ENCODE measurements at regions not wholly inside any gene's neighbourhood (a gene's known extent, or its start where the extent isn't known, plus 50 kb on each side); places are given as distances from the start of the nearest gene placed in this dataset.
"Not testable (repeated sequence)": the region's sequence is repeated elsewhere in the genome, so short reads cannot be mapped to it uniquely, and the experiment has no call there.

- Histone ChIP-seq H3K36me3 (ENCODE audit: insufficient read depth, low read length) (no peaks in the 10 kb centered on the region), H3K4me3 (ENCODE audit: low read length) (no peak overlapping the region), H3K9me3 (ENCODE audit: low read length) (no peaks in the 10 kb centered on the region), H3K27me3 (ENCODE audit: insufficient read depth, low read length, poor library complexity, severe bottlenecking) (no peaks in the 10 kb centered on the region), H3K27ac (ENCODE audit: low read depth, low read length) (no peak overlapping the region), H3K4me1 (ENCODE audit: insufficient read depth, low read length) (no peaks in the 10 kb centered on the region)
- POLR2A ChIA-PET, result no interaction called here
- no peak for DNase-seq
- H3K4me3 Mint-ChIP-seq, result no peak overlapping the region
- CTCF ChIA-PET, result no interaction called here
- no peaks in the 10 kb centered on the region for H3K36me3 Mint-ChIP-seq
- H3K4me1 Mint-ChIP-seq, result peaks cover 7 to 11% (median 9%) of the 10 kb centered on the region in 3 donors
- no peaks in the 10 kb centered on the region for H3K9me3 Mint-ChIP-seq
- no peak overlapping the region for H3K27ac Mint-ChIP-seq
- H3K27me3 Mint-ChIP-seq, result peaks cover 3 to 4% of the 10 kb centered on the region in 2 donors
These were observed 70.4 kb upstream of the PTPN1 start for GRCh38 chr20:50439539-50440453.

GRCh38 chr20:50442512-50442911, 67.7 kb upstream of the PTPN1 start:
- H3K27ac ChIP-seq (ENCODE audit: low read depth, low read length), result no peak overlapping the region
- CTCF ChIA-PET, result no interaction called here
- POLR2A ChIA-PET, result no interaction called here

GRCh38 chr20:50445354-50446151, 64.6 kb upstream of the PTPN1 start:
- H3K4me1 Mint-ChIP-seq, result peaks cover 7 to 13% (median 8%) of the 10 kb centered on the region in 3 donors
- H3K9me3 Mint-ChIP-seq, result peaks cover 0 to 5% (median 0%) of the 10 kb centered on the region in 5 donors
- peak overlapping the region in 1 of 8 donors; percentile 12 for H3K27ac Mint-ChIP-seq
- H3K36me3 Mint-ChIP-seq, result no peaks in the 10 kb centered on the region
- no peak overlapping the region for H3K4me3 Mint-ChIP-seq
- no peak overlapping the region for H3K27ac ChIP-seq (ENCODE audit: low read depth, low read length)
- peaks cover 2% of the 10 kb centered on the region for H3K27me3 ChIP-seq (ENCODE audit: insufficient read depth, low read length, poor library complexity, severe bottlenecking)
- CTCF ChIA-PET, result no interaction called here
- H3K36me3 ChIP-seq (ENCODE audit: insufficient read depth, low read length), result no peaks in the 10 kb centered on the region
- peaks cover 15 to 34% of the 10 kb centered on the region in 2 donors for H3K27me3 Mint-ChIP-seq
- DNase-seq, result no peak
- H3K9me3 ChIP-seq (ENCODE audit: low read length), result no peaks in the 10 kb centered on the region
- POLR2A ChIA-PET, result no interaction called here
- H3K4me1 ChIP-seq (ENCODE audit: insufficient read depth, low read length), result peaks cover 1% of the 10 kb centered on the region
- H3K4me3 ChIP-seq (ENCODE audit: low read length), result no peak overlapping the region

More at GRCh38 chr20:50442512-50442911, 67.7 kb upstream of the PTPN1 start:
- peaks cover 7 to 11% (median 9%) of the 10 kb centered on the region in 3 donors for H3K4me1 Mint-ChIP-seq
- no peak overlapping the region for H3K4me3 ChIP-seq (ENCODE audit: low read length)
- H3K9me3 Mint-ChIP-seq, result peaks cover 0 to 2% (median 0%) of the 10 kb centered on the region in 5 donors
- H3K36me3 Mint-ChIP-seq, result no peaks in the 10 kb centered on the region
- no peaks in the 10 kb centered on the region for H3K27me3 ChIP-seq (ENCODE audit: insufficient read depth, low read length, poor library complexity, severe bottlenecking)
- peak overlapping the region in 1 of 8 donors; percentile 57 for H3K27ac Mint-ChIP-seq
- DNase-seq, result no peak
- no peaks in the 10 kb centered on the region for H3K9me3 ChIP-seq (ENCODE audit: low read length)
- no peaks in the 10 kb centered on the region for H3K36me3 ChIP-seq (ENCODE audit: insufficient read depth, low read length)
- H3K4me1 ChIP-seq (ENCODE audit: insufficient read depth, low read length), result no peaks in the 10 kb centered on the region
- no peak overlapping the region for H3K4me3 Mint-ChIP-seq
- H3K27me3 Mint-ChIP-seq, result peaks cover 12 to 15% of the 10 kb centered on the region in 2 donors

- peaks cover 9 to 13% (median 10%) of the 10 kb centered on the region in 3 donors for H3K4me1 Mint-ChIP-seq
- CTCF ChIA-PET, result interaction anchor here (1.7 kb wide), 1 partner anchor 17 kb away, joined by 4 read pairs; no protein-coding TSS in a partner anchor
- no peaks in the 10 kb centered on the region for H3K36me3 Mint-ChIP-seq
These were observed 63.7 kb upstream of the PTPN1 start for GRCh38 chr20:50446351-50447101.

GRCh38 chr20:50447102-50447804, 62.9 kb upstream of the PTPN1 start:
- POLR2A ChIA-PET, result no interaction called here
- peaks cover 18 to 39% of the 10 kb centered on the region in 2 donors for H3K27me3 Mint-ChIP-seq
- CTCF ChIA-PET, result interaction anchor here (0.7 to 1.7 kb wide), 3 partner anchors 9 to 501 kb away, joined by 3 to 4 read pairs (median 4); no protein-coding TSS in a partner anchor
- no peak for DNase-seq
- no peaks in the 10 kb centered on the region for H3K36me3 Mint-ChIP-seq
- no peak overlapping the region for H3K4me3 ChIP-seq (ENCODE audit: low read length)
- H3K27ac Mint-ChIP-seq, result peak overlapping the region in 1 of 8 donors; percentile 24
- no peaks in the 10 kb centered on the region for H3K36me3 ChIP-seq (ENCODE audit: insufficient read depth, low read length)
- H3K27ac ChIP-seq (ENCODE audit: low read depth, low read length), result no peak overlapping the region
- peaks cover 7% of the 10 kb centered on the region for H3K27me3 ChIP-seq (ENCODE audit: insufficient read depth, low read length, poor library complexity, severe bottlenecking)
- peaks cover 15 to 16% (median 15%) of the 10 kb centered on the region in 3 donors for H3K4me1 Mint-ChIP-seq
- peaks cover 0 to 5% (median 0%) of the 10 kb centered on the region in 5 donors for H3K9me3 Mint-ChIP-seq
- H3K4me3 Mint-ChIP-seq, result no peak overlapping the region
- peaks cover 10% of the 10 kb centered on the region for H3K4me1 ChIP-seq (ENCODE audit: insufficient read depth, low read length)
- H3K9me3 ChIP-seq (ENCODE audit: low read length), result no peaks in the 10 kb centered on the region

More at GRCh38 chr20:50446351-50447101, 63.7 kb upstream of the PTPN1 start:
- Mint-ChIP-seq H3K27me3 (peaks cover 18 to 39% of the 10 kb centered on the region in 2 donors), H3K27ac (no peak overlapping the region), H3K9me3 (peaks cover 0 to 5% (median 0%) of the 10 kb centered on the region in 5 donors), H3K4me3 (no peak overlapping the region)
- H3K36me3 ChIP-seq (ENCODE audit: insufficient read depth, low read length), result no peaks in the 10 kb centered on the region
- H3K27ac ChIP-seq (ENCODE audit: low read depth, low read length), result no peak overlapping the region
- POLR2A ChIA-PET, result no interaction called here
- peaks cover 5% of the 10 kb centered on the region for H3K27me3 ChIP-seq (ENCODE audit: insufficient read depth, low read length, poor library complexity, severe bottlenecking)
- no peaks in the 10 kb centered on the region for H3K9me3 ChIP-seq (ENCODE audit: low read length)
- no peak for DNase-seq
- H3K4me3 ChIP-seq (ENCODE audit: low read length), result no peak overlapping the region
- peaks cover 10% of the 10 kb centered on the region for H3K4me1 ChIP-seq (ENCODE audit: insufficient read depth, low read length)

- DNase-seq, result no peak
- Histone ChIP-seq H3K27ac (ENCODE audit: low read depth, low read length) (no peak overlapping the region), H3K36me3 (ENCODE audit: insufficient read depth, low read length) (no peaks in the 10 kb centered on the region), H3K4me1 (ENCODE audit: insufficient read depth, low read length) (peaks cover 10% of the 10 kb centered on the region), H3K9me3 (ENCODE audit: low read length) (no peaks in the 10 kb centered on the region), H3K27me3 (ENCODE audit: insufficient read depth, low read length, poor library complexity, severe bottlenecking) (peaks cover 7% of the 10 kb centered on the region), H3K4me3 (ENCODE audit: low read length) (no peak overlapping the region)
- Mint-ChIP-seq H3K36me3 (no peaks in the 10 kb centered on the region), H3K4me1 (peaks cover 15 to 16% (median 15%) of the 10 kb centered on the region in 3 donors), H3K9me3 (peaks cover 0 to 5% (median 0%) of the 10 kb centered on the region in 5 donors), H3K4me3 (no peak overlapping the region), H3K27ac (peak overlapping the region in 1 of 8 donors; percentile 57), H3K27me3 (peaks cover 18 to 39% of the 10 kb centered on the region in 2 donors)
- CTCF ChIA-PET, result interaction anchor here (0.7 to 1.7 kb wide), 3 partner anchors 9 to 501 kb away, joined by 3 to 4 read pairs (median 4); no protein-coding TSS in a partner anchor
- POLR2A ChIA-PET, result no interaction called here
These were observed 62.4 kb upstream of the PTPN1 start for GRCh38 chr20:50447817-50448216.

- H3K4me3 Mint-ChIP-seq; H3K4me3 ChIP-seq (ENCODE audit: low read length); H3K9me3 Mint-ChIP-seq; H3K27ac ChIP-seq (ENCODE audit: low read depth, low read length); DNase-seq; H3K36me3 ChIP-seq (ENCODE audit: insufficient read depth, low read length); H3K36me3 Mint-ChIP-seq; H3K27me3 ChIP-seq (ENCODE audit: insufficient read depth, low read length, poor library complexity, severe bottlenecking); POLR2A ChIA-PET; CTCF ChIA-PET; H3K27ac Mint-ChIP-seq; H3K9me3 ChIP-seq (ENCODE audit: low read length): not testable (repeated sequence)
- Mint-ChIP-seq H3K4me1 (peaks cover 15 to 16% (median 15%) of the 10 kb centered on the region in 3 donors), H3K27me3 (peaks cover 18 to 42% of the 10 kb centered on the region in 2 donors)
- H3K4me1 ChIP-seq (ENCODE audit: insufficient read depth, low read length), result peaks cover 10% of the 10 kb centered on the region
These were observed 61.4 kb upstream of the PTPN1 start for GRCh38 chr20:50448625-50449403.
